ENCODE measurements at regions not wholly inside any gene's neighbourhood (a gene's known extent, or its start where the extent isn't known, plus 50 kb on each side); places are given as distances from the start of the nearest gene placed in this dataset.

DNA sequence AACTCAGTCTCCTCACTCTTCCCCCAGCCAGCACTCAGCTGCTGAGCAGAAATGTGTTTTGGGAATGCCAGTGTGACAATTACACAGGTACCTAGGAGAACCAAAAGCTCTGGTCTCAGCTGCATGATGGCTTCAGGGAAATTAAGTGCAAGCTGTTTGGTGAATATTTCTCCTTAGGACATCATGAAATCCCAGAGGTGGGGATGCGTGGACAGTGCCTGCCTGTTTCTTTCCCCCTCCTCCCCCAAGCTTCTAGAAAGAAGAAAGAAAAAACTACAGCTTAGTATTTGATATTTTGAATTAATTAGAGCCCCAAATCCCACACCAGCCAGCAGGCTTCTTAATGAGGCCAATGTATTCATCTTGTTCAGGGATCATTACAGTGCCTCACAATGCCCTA, 243.0 kb downstream of the IDS start:
- Mint-ChIP-seq H3K27ac (no peak overlapping the region), H3K4me1 (ENCODE audit: low read depth in 2 of 2) (no peaks in the 10 kb centered on the region), H3K36me3 (ENCODE audit: insufficient read depth) (no peaks in the 10 kb centered on the region), H3K4me3 (no peak overlapping the region), H3K27me3 (peaks cover 12 to 17% of the 10 kb centered on the region in 2 donors), H3K9me3 (no peaks in the 10 kb centered on the region)
- DNase-seq = no peak
- ATAC-seq (replicated peaks) = no peak

DNA sequence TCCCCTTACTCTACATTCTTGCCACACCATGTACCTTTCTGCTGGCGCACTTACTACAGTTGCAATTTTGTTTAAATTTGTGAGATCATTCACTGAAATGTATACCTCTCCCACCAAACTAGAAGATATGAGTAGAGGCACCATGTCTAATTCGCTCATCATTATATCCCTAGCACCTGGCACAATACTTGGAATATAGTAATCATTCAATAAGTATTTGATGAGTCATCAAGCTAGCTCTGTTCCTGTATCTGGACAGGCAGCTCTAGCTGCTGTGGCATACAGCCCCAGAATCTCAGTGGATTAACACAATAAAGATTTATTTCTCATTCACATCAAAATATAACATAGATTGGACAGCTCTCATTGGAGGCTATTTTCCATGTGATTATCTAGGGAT, 245.9 kb downstream of the IDS start:
- Mint-ChIP-seq H3K36me3 (ENCODE audit: insufficient read depth) (no peaks in the 10 kb centered on the region), H3K27ac (no peak overlapping the region), H3K4me3 (no peak overlapping the region), H3K4me1 (ENCODE audit: low read depth in 2 of 2) (no peaks in the 10 kb centered on the region), H3K27me3 (peaks cover 12 to 17% of the 10 kb centered on the region in 2 donors), H3K9me3 (no peaks in the 10 kb centered on the region)
- no peak for DNase-seq
- no peak for ATAC-seq (replicated peaks)

DNA sequence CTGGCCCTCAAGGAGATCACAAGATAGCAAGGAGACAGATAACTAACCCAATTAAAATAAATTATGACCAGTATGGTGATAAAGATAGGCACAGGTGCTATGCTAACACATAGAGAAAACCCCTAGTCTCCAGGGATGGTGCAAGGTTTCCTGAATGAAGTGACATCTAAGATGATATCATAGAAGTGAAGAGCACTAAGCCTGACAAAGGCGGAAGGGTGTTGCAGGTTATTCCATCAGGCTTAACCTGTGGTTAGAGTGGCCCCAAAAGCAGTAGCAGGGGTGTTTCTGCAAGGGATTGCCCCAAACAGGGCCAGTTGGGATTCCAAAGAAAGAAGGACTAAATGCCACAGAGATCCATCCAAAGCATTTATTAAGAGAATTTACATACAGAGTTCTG, 249.2 kb downstream of the IDS start:
- Mint-ChIP-seq H3K4me3 (no peak overlapping the region), H3K36me3 (ENCODE audit: insufficient read depth) (no peaks in the 10 kb centered on the region), H3K27ac (no peak overlapping the region), H3K9me3 (no peaks in the 10 kb centered on the region), H3K27me3 (peaks cover 5 to 9% of the 10 kb centered on the region in 2 donors), H3K4me1 (ENCODE audit: low read depth in 2 of 2) (no peaks in the 10 kb centered on the region)
- no peak for ATAC-seq (replicated peaks)
- no peak for DNase-seq

DNA sequence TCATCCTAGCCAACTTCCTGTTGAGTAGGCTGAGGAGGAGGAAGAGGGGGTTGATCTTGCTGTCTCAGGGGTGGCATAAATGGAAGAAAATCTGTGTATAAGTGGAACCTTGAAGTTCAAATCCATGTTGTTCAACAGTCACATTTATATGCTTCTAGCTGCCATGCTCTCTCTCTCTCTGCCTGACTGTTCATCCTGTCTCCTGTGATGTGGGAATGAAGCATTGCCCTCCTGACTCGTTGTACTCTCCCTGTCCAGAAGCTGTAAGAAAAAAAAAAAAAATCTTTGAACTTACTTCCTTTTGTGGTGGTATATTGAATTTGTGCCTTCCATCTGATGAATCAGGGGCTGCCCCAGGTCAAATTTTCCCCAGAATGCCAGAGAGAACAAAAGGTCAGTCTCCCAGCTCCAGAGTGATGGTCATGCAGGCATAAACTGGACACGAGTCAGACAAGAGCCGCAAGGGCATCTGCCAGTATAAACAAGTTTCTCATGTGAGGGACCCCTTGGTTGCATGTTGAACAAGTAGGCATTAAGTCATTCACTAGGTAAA, 257.0 kb downstream of the IDS start:
- ATAC-seq (replicated peaks) (no peak), DNase-seq (no peak)
- Mint-ChIP-seq H3K4me1 (ENCODE audit: low read depth in 2 of 2) (no peaks in the 10 kb centered on the region), H3K4me3 (no peak overlapping the region), H3K27ac (no peak overlapping the region), H3K36me3 (ENCODE audit: insufficient read depth) (no peaks in the 10 kb centered on the region), H3K9me3 (no peaks in the 10 kb centered on the region), H3K27me3 (no peaks in the 10 kb centered on the region)

DNA sequence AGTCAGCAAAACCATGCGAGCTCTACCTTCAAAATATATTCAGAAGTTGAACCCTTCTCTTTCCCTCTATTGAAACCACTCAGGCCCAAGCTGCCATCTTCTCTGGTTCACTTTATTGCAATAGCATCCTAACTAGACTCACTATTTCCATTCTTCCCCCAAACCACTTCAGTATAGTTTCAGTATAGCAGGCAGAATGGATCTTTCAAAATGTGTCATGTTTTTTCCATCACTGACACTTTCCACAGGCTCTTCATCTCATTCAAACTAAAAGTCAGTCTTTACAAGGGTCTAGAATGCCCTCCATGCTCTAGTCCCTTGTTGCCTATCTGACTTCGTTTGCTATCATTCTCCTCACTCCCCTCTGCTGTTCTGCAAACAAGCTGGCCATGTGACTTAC, 274.4 kb downstream of the IDS start:
- Mint-ChIP-seq H3K27ac (no peak overlapping the region), H3K9me3 (peaks cover 12 to 30% of the 10 kb centered on the region in 2 donors), H3K27me3 (peaks cover 10% of the 10 kb centered on the region in 2 donors), H3K36me3 (ENCODE audit: insufficient read depth) (no peaks in the 10 kb centered on the region), H3K4me1 (ENCODE audit: low read depth in 2 of 2) (no peaks in the 10 kb centered on the region), H3K4me3 (no peak overlapping the region)
- DNase-seq = no peak
- no peak for ATAC-seq (replicated peaks)

DNA sequence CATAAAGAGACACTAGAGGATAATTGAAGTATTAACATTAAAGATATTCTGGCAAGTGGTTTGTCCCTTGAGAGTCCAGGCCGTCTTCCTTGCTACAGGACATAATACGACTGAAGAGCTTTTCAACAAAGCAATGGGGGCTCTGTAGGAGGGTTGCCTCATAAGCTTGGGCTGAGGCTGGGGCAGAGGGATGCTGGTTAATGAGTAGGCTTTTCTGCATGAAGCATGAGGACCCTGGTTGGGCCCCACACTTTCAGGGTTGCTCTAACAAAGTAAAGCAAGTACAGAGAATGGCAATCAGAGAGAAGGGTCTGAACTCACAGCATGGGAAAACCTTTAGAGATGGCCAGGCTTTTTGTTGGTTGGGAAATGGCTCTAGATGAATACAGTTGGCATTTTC, 281.3 kb downstream of the IDS start:
- DNase-seq (no peak), ATAC-seq (replicated peaks) (no peak)
- no peak overlapping the region for H3K4me3 Mint-ChIP-seq
- H3K36me3 Mint-ChIP-seq (ENCODE audit: insufficient read depth) = no peaks in the 10 kb centered on the region
- peaks cover 7 to 13% of the 10 kb centered on the region in 2 donors for H3K9me3 Mint-ChIP-seq
- no peak overlapping the region for H3K27ac Mint-ChIP-seq
- H3K27me3 Mint-ChIP-seq = no peaks in the 10 kb centered on the region
- no peaks in the 10 kb centered on the region for H3K4me1 Mint-ChIP-seq (ENCODE audit: low read depth in 2 of 2)

DNA sequence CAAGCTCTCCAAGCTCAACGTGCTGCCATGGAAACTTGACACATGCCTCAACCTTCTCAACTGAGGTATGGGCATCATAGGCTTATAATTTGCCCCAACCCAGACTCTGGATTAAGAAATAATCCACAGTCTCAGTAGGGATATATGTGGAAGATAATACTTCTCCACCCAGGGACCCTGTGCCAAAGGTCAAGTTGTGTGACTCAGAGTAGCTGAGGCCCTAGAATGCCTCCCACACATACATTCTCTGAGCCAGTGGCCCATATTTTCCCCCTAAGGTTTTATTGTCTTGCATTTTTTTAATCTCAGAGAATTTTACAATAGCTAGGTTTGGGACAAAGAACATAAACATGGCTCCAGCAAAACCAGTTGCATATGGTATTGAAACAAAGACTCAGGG, 283.1 kb downstream of the IDS start:
- DNase-seq (no peak), ATAC-seq (replicated peaks) (no peak)
- Mint-ChIP-seq H3K9me3 (peaks cover 0 to 2% of the 10 kb centered on the region in 2 donors), H3K27ac (no peak overlapping the region), H3K4me3 (no peak overlapping the region), H3K36me3 (ENCODE audit: insufficient read depth) (no peaks in the 10 kb centered on the region), H3K4me1 (ENCODE audit: low read depth in 2 of 2) (no peaks in the 10 kb centered on the region), H3K27me3 (no peaks in the 10 kb centered on the region)

DNA sequence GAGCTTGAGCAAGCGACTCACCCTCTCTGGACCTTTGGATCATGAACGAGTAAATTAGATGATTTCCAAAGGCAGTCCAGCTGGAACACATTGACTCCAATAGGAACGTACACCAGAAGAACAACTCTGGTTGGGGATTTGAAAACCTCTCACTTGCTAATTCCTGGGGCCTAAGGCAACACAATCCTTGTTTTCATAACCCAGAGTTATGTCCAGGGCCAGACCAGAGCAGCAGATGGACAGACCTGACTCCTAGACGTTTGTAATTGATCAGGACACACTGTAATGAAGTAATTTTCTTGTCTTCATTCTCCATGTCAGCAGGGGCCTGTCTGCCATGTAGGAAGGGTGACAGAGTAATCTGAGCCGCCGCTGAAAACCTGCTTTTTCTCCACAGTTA, 283.9 kb downstream of the IDS start:
- no peaks in the 10 kb centered on the region for H3K27me3 Mint-ChIP-seq

DNA sequence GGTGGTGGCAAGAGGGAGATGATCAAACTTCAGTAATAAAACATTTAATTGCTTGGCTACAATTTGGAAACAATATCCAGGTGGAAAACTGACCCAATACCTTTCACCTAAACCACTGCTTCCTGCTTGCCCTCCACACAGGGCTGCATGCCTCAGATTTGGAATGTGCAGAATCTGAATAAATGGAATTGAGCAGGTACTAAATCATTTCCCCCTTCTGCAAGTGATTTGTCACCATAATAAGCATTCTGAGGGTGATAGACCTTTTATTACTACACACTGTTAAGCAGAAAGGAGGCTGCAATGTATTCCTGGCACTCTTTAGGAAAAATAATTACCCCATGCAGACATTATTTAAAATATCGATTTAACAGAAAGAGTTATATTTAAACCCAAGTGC, 291.8 kb downstream of the IDS start:
- Mint-ChIP-seq H3K4me1 (ENCODE audit: low read depth in 2 of 2) (no peaks in the 10 kb centered on the region), H3K27ac (no peak overlapping the region), H3K9me3 (no peaks in the 10 kb centered on the region), H3K36me3 (ENCODE audit: insufficient read depth) (no peaks in the 10 kb centered on the region), H3K27me3 (no peaks in the 10 kb centered on the region), H3K4me3 (no peak overlapping the region)
- DNase-seq = no peak
- no peak for ATAC-seq (replicated peaks)

More for the DNA sequence above, 283.9 kb downstream of the IDS start:
- no peak for DNase-seq
- Mint-ChIP-seq H3K4me3 (no peak overlapping the region), H3K27ac (no peak overlapping the region), H3K4me1 (ENCODE audit: low read depth in 2 of 2) (no peaks in the 10 kb centered on the region), H3K36me3 (ENCODE audit: insufficient read depth) (no peaks in the 10 kb centered on the region), H3K9me3 (no peaks in the 10 kb centered on the region)
- ATAC-seq (replicated peaks) = no peak

DNA sequence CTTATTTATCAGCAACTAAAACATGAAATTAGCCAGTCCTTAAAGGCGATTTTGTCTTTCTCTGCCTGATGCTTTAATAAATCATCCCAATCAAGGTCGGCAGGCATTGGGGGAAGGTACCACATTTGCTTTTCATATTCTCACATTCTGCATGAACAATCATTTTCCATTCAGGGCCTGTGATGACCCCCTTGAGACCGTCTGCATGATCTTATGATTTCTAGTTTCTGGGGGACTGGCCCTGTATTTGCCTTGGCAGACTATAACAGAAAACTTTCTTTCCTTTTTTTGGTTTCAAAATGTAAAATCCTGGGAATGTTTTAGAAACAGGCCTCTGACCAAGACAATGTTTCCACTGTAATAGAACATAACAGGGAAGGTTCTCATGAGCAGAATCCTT, 296.8 kb downstream of the IDS start:
- Mint-ChIP-seq H3K27ac (no peak overlapping the region), H3K4me3 (no peak overlapping the region), H3K9me3 (no peaks in the 10 kb centered on the region), H3K36me3 (ENCODE audit: insufficient read depth) (no peaks in the 10 kb centered on the region), H3K27me3 (peaks cover 1 to 11% of the 10 kb centered on the region in 2 donors), H3K4me1 (ENCODE audit: low read depth in 2 of 2) (no peaks in the 10 kb centered on the region)
- ATAC-seq (replicated peaks) (no peak), DNase-seq (no peak)

DNA sequence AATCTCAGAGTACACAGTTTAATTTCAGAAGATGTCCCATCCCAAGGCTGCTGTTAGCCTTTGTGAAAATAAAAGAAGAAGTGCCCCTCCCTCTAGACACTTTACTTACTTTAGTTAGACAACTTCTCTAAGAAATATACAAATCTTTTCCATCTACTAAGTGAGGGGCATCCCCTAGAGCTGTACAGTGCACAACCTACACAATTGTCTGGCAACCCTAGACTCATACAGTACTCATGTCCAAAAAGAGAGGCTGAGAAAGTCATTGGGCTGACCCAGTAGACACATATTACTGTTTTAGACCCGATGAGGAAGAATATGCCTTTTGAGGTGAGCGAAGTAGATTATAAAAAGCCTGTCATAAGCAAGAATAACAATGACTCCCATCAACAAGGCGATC, 297.6 kb downstream of the IDS start:
- no peak overlapping the region for H3K27ac Mint-ChIP-seq
- no peaks in the 10 kb centered on the region for H3K36me3 Mint-ChIP-seq (ENCODE audit: insufficient read depth)
- H3K4me3 Mint-ChIP-seq = no peak overlapping the region

DNA sequence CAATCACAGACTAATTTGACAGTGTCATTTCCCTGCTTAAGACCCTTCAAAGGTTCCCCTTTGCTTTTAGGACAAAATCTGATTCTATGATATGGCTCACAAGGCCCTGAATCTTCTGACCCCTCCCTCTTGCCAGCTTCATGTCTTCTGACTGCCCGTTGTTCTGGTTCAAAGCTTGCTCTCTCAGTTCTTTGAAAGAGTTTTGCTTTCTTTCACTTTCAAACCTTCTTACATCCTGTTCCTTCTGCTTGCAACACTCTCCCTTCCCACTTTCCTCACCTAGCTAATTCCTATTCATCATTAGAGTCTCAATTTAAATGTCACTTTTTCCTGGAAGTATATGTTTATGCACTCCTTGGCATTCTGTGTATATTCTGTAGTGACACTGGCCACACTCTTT, 299.2 kb downstream of the IDS start:
- Mint-ChIP-seq H3K9me3 (peaks cover 0 to 1% of the 10 kb centered on the region in 2 donors), H3K4me1 (ENCODE audit: low read depth in 2 of 2) (no peaks in the 10 kb centered on the region), H3K36me3 (ENCODE audit: insufficient read depth) (no peaks in the 10 kb centered on the region), H3K27me3 (peaks cover 6 to 11% of the 10 kb centered on the region in 2 donors), H3K4me3 (no peak overlapping the region), H3K27ac (no peak overlapping the region)
- DNase-seq (no peak), ATAC-seq (replicated peaks) (no peak)

More for the DNA sequence above, 297.6 kb downstream of the IDS start:
- peaks cover 0 to 1% of the 10 kb centered on the region in 2 donors for H3K9me3 Mint-ChIP-seq
- no peak for ATAC-seq (replicated peaks)
- no peak for DNase-seq
- H3K27me3 Mint-ChIP-seq = peaks cover 6 to 11% of the 10 kb centered on the region in 2 donors
- no peaks in the 10 kb centered on the region for H3K4me1 Mint-ChIP-seq (ENCODE audit: low read depth in 2 of 2)

DNA sequence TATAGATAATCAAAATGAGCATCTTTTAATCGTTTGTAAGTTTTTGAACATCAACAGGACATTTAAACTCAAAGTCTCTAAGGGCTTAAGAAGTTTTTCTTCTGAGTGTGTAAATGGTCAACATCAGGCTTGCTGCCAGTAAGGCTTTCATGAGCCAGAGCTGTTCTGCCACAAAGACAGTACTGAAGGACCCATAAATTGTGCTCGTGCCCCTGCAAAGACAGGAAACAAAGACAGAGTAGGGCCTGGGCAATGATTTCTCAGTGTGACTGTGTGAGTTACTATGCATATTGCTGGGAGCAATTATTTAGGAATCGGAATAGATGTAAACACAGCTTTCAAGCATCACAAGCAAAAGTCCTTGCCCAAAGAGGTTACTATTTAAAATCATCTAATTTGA, 300.0 kb downstream of the IDS start:
- ATAC-seq (replicated peaks) (no peak), DNase-seq (no peak)
- Mint-ChIP-seq H3K9me3 (peaks cover 0 to 1% of the 10 kb centered on the region in 2 donors), H3K4me3 (no peak overlapping the region), H3K4me1 (ENCODE audit: low read depth in 2 of 2) (no peaks in the 10 kb centered on the region), H3K27me3 (peaks cover 6 to 11% of the 10 kb centered on the region in 2 donors), H3K27ac (no peak overlapping the region), H3K36me3 (ENCODE audit: insufficient read depth) (no peaks in the 10 kb centered on the region)

DNA sequence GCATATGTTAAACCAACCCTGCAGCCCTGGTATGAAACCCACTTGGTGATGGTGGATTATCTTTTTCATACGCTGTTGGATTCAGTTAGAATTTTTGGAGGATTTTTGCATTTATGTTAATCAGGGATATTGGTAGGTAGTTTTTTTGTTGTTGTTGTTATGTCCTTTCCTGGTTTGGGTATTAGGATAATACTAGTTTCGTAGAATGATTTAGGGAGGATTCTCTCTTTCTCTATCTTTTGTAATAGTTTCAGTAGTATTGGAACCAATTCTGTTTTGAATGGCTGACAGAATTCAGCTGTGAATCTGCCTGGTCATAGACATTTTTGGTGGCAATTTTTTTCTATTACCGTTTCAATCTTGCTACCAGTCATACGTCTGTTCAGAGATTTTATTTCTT, 305.4 kb downstream of the IDS start:
- no peak overlapping the region for H3K27ac Mint-ChIP-seq
- H3K4me1 Mint-ChIP-seq (ENCODE audit: low read depth in 2 of 2) = no peaks in the 10 kb centered on the region

More for the DNA sequence above, 305.4 kb downstream of the IDS start:
- peaks cover 0 to 5% of the 10 kb centered on the region in 2 donors for H3K9me3 Mint-ChIP-seq
- DNase-seq (no peak), ATAC-seq (replicated peaks) (no peak)
- no peaks in the 10 kb centered on the region for H3K36me3 Mint-ChIP-seq (ENCODE audit: insufficient read depth)
- peaks cover 0 to 6% of the 10 kb centered on the region in 2 donors for H3K27me3 Mint-ChIP-seq
- no peak overlapping the region for H3K4me3 Mint-ChIP-seq

All from effector memory CD8-positive, alpha-beta T cell (primary cell).